ENCODE measurements at regions not wholly inside any gene's neighbourhood (a gene's known extent, or its start where the extent isn't known, plus 50 kb on each side); places are given as distances from the start of the nearest gene placed in this dataset.

DNA sequence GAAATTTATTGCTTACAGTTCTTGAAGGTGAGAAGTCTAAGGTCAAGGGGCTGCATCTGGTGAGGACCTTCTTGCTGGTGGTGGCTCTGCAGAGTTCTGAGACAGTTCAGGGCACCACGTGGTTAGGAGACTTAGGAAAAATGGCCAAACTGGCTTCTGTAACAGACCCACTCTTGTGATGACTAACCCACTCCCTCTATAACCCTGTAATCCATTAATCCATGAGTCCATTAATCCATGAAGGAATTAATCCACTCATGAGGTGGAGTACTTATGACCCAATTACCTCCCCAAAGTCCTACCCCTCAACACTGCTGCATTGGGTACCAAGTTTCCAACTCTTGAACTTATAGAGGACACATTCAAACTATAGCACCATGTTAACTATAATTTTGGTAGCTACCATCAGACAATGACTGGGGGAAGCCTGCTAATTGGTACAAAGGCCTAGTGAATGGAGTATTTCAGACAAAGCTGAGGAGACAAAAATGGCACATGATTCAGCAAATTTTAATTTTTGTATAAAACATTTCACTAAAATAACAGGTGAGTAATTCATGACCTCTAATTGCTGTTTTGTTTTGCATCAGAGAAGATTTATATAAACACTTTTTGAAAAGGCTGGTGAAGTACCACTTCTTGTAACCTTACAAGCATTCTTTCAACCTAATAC lies 374.1 kb upstream of the TBL1XR1 start:
- no peak for DNase-seq

DNA sequence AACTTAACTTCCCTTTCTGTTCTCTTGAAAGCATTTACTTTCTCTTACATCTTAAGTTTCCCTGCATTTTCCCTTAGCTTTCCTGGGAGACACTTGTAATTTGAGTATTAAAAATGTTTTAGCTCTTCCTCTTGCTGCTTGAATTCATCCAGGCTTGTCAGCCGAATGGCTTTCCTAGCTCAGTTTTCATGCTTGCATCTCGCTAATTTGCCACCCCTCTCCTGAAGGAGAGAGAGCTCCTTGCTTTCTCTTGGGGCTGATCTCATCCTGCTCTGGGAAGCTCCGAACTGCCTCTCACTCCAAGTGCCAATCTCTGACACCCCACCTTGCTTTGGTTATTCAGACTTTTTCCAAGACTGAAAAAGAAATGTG lies 374.6 kb upstream of the TBL1XR1 start:
- no peak for DNase-seq

DNA sequence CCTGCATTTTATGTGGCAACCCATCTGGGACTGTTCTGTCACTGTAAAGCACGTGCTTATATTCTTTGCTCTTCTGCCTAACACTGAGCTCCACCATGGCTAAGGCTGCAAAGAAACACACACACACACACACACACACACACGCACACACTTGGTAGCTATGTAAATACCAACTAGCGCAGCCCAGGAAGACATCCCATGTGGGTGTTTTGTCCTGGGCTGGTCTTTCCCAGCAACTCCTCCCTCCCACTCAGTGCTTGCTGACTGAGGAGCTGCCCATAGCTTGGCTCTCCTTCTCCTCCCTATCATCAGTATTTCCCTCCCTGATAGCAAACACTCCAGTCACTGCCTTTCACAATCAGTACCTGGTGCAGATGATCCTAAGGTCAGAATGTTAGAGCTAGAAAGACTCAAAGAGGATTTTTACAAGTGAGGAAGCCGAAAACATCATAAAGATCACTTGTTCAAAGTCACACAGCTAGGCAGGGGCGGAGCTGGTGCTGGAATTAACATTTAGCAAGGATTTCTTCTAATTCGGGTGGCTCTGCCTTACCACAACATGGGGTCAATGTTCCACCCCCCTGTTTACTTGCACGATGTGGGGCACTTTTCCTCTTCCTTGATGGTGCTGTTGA lies 377.1 kb upstream of the TBL1XR1 start:
- DNase-seq = no peak

DNA sequence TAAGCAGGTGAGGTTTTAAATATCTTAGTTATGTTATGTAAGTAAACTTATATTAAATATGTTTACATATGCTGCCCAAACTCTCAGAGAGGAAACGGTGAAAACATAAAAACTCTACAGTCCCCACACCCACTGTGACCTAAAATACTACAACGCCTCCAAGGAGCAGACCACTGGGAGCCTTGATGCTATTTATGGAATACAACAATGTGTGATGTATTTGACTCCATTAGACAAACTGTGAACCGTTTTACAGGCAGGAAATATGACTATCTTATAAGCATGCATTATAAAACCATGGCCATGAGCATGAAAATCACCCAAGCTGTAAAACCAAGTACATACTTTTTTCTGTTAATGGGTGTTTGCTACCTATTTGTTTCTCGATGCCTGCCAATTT lies 379.5 kb upstream of the TBL1XR1 start:
- no peak for DNase-seq

DNA sequence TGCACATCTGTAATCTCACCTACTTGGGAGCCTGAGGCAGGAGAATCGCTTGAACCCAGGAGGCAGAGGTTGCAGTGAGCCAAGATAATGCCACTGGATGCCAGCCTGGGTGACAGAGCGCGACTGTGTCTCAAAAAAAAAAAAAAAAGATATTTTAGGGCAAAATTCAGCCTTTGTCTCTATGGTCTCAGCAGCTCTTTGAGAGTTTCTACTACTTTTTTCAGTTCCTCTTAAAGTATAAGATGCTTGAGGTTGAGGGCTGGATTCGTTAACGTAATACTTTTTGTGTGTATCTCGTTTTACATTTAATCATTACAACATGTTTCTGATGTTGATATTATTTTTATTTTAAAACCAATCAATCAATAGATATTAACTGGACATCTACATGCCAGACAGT lies 381.2 kb upstream of the TBL1XR1 start:
- DNase-seq = no peak

DNA sequence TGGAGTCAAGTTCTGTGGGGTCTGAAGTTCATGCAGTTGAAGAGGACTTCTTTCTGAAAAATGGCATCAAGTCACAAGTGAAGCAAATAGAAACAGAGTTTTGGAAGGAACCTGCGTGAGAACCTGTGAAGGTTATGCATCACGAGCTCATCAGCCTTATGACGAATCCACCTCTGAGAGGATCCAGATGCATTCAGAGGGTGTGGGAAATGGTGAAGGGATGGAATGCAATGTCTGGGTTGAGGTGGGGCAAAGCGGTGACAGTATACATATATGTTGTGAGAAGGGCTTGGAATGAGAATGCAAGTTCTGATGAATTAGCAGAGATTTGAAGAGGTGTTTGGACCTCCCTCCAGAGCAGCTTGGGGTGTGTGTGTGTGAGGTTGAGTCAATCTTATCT lies 382.1 kb upstream of the TBL1XR1 start:
- no peak for DNase-seq

DNA sequence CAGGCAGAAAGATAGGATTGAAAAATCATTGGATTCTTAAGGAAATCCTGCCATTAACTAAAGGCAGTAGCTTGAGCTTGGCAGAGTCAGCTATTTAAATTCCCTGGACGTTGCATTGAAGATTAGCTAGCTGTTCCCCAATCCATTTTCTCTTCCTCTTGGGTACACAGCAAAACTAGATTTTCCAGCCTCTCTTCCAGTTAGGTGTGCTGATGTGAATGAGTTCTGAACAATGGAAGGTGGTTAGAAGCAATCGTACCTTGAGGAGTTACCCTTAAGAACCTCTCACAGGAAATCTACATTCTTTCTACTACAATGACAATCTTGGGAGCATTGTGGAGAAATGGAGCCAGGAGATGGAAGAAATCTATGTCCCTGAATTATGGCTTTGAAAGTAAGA lies 383.2 kb upstream of the TBL1XR1 start:
- no peak for DNase-seq

DNA sequence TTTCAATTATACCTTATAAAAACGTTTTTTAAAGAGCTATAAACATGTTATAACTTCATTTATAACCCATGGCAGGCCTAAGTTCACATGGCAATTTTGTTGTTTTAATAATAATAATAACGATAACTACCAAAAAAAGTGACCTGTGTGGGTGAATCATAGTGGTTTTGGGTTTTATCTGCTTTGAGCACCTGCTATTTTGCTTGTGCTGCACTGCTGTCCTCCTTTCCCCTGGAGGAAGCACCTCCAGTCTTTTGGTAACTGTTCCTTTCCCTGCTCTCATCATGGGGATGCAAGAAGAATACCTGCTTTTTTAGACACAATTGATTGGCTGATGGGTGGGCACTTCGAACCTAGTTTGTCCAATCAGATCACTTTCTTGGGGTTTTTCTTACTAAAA lies 388.0 kb upstream of the TBL1XR1 start:
- DNase-seq = no peak

DNA sequence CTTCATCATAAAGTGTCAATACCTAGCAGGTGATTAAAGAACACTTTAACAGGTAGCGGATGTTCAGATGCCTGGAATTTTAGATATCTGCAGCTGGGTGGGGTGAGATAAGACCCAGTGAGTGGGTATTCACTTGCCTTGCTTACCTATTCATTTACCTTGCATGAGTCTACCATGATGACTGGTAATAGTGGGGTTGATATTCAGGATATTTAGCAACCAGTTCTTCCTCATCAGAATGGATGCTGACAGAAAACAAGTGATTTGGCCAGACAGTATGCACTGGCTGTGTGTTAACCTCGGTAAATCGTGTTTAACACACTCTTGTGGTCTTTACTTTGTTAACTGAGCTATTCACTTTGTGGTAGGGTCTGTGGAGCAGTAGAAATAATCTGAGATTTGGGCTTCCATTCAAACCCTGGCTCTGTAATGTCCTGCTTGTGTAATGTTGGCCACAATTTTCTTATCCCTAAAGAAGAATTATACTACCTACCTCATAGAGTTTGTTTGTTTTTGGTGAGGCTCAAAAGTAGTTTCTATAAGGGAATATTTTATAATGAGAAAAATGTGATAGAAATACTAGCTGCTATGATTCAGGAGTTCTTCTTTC lies 391.9 kb upstream of the TBL1XR1 start:
- no peak for DNase-seq

DNA sequence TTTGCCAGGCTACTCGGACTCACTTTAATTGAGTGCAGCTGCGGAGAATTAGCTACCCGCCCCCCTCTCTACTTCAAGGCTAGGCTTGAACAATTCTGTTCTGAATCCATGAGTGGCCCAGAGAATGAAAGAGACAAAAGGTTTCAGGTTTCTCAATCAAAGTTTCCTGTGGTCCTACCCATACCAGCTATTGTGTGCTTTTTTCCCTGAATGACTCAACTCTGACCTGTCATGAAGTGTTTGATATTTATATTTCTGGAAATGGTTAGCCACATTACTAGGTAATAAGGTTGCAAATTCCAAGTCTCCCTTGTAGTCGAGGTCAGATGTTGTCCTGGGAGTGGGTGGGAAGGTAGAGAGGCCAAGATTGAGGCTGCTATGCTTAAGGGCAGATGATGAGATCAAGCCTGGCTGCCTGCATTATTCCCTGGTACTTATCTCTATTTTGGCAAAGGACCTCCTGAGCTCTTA lies 392.7 kb upstream of the TBL1XR1 start:
- peak; percentile 41 for DNase-seq

DNA sequence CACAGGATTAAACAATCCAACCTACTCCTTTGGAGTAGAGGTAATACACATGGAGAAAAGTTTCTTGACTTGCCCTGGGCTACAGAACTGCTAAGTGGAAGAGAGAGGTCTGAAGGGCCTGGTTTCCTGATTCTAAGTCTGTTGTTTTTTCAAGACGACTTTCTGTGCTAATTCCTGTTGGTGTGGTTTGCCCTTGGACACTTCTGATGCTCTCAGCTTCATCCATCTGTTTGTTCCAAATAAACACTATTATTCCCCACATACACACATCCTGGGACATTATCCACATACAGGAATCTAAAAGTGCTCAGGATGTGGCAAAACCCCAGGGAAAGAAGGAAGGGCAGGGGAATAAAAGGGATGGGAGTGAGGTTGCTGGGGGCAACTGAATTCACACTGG lies 393.5 kb upstream of the TBL1XR1 start:
- DNase-seq = no peak

DNA sequence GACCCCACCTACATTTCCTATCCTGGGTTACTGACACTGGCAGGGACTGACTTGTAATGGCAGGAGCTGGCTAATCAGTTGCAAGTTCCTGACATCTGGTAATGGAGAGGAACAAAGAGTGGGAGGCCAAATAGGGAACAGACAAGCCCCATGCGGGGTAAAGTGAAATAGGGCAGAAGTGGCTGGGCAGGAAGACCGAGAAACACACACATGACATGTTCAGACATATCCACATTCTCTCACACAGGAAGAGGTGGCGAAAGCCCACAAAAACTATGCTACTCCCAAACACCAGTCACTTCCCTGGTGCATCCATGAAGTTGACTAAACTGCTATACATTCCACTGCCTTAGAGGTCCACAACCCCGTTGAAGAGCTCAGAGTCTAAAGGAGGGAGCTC lies 394.1 kb upstream of the TBL1XR1 start:
- no peak for DNase-seq

DNA sequence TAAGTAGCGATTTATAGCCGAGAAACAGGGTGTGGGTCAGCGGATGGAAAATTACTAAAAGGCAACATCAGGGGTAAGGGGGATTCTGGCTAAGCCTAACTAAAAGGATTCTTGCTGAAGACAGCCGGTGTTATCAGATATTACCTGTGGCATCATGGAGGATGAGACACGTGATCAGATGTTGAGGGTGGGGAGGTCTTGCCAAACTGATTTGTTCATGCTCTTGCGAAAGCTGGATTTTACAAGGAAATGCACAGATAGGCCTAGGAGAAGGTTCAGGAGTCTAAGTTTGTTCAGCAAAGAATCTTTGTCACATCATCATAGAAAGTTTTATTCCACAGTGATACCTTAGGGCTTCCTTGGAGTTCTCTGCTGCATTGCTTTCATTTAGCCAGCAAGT lies 396.8 kb upstream of the TBL1XR1 start:
- DNase-seq = no peak

DNA sequence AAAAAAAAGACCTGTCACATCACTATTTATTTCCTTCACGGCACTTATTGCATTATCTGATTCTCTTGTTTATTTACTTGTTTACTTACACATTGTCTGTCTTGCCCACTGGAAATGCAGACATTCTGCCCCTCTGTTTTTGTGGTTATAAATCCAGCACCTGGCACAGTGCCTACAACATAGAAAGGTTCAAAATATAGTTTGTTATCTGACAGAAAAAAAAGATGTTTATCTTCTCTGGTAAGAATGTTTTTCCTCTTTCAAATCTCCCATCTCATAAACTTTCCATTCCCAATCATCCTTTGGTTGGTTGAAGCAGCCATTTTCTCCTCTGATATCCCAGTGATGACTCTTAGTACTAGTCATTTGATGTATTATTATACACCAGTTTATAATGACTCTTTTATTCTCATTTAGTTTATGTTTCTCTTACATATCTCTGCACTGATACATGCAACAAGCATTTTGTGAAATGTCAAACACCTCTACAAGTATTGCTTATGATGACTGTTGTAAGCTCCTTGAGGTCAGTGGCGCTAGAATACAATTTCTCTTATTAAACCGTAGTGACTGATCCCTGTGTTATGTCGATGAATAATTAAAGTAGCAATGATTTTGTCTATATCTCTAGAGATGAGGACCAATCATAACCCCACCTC lies 398.4 kb upstream of the TBL1XR1 start:
- no peak for DNase-seq

DNA sequence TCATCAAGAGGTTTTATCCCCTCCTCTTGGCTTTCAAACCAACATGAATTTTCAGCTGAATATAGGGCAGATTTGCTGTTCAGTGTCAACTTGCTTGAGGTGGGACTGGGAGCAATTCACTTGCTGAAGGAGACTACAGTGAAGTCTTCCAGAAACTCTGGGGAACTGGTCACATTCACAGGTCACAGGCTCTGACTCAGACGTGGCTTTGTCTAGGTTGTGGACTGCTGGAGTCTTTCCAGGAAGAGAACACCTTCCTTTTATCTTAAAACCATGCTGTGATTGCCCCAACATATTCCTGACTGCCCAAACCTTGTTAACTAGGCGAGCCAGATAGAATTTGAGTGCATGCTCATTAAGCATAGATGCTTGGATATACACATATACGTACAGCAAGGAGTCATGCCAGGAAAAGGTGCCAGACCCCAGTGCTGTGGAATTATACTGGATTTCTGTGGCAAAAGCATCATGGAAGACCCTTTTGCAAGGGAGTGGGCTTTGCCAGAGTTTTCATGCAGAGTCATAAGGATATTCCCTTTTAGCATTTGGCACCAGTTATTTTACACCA lies 399.1 kb upstream of the TBL1XR1 start:
- DNase-seq = peak; percentile 62

DNA sequence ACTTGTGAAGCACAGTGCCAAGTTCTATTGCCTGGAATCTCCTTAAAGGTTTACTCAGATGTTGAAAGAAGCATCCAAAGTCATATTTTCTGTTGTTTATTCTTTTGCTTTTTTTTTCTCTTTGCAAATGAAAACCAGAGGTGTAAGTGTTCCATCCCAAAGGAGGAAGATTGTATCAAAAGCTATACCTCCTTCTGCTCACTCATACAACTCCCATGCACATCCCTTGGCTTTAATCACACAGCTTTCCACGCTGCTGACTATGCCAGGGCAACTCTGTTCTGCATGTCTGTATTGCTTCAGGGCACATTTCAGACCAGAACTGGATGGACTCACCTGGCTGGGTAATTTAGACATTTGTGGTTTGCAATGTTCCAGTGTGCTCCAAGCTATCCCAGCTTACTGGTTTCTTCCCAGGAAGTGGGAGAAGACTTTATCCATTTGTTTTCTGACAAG lies 399.6 kb upstream of the TBL1XR1 start:
- DNase-seq = no peak

DNA sequence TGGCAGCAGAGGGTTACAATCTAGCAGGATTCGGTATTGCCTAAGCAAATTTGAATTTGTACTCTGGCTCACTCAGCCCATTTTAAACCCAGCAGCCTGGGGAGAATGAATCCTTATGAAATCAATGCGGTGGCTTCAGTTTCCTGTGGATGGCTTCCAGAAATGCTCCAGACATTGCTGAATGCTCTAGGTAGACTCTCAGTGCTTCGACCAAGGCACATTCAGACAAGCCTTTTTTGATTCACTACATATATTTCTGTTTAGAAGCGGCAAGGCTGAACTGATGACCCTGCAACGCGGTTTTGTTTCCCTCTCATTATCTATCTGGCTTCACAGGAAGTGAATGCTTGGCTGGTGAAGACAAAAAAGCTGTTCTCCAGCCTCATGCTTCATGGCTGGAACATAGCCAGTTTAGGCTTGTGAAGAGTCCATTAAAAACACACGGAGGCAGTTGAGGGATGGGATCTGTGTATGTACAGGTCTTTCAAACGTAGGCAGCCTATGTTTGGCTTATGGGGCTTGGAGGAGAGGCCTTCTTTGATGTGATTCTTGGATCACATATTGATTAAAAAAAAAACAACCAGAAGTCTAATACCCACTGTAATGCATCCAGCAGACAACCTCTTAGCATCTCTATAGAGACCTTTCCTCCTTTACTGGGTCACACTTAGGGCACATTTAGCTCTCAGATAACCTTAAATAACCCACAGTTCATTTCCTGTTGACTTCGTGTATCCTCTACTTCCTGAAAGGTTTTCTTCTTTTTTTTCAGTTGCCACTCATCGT lies 400.2 kb upstream of the TBL1XR1 start:
- DNase-seq = peak; percentile 88

DNA sequence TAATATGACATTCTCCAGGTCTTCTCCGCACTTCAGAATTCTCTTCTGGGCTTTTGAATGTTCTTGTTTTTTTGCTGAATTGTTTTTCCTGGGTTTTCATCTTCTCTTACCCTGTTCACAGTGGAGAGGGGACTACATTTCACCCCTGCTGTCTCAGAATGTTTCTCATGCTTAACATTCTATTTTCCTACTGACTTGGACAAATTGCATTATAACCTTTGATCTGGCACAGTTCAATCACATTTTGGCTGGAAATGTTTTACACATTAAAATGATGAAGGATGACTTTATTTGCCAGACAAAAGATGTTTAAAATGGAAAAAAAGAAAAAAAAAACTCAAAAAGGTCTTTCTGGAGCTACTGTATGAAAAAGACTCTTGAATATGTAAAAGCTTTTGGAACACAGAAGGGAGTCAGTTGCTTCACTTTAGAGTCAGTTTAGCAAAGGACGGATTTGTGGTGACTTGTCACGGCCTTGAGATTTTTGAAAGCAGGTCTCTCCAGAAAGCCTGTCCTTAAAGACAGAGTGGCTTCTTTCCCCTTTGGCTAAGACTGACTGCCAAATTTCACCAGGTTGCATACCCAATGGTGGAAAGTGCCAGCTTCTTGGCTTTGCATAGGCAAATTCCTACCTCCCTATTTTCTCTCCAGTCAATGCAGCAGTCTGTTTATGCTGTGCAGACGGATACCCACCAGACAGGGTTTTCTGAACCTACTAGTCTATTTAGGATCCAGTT lies 401.0 kb upstream of the TBL1XR1 start:
- DNase-seq = peak; percentile 39

DNA sequence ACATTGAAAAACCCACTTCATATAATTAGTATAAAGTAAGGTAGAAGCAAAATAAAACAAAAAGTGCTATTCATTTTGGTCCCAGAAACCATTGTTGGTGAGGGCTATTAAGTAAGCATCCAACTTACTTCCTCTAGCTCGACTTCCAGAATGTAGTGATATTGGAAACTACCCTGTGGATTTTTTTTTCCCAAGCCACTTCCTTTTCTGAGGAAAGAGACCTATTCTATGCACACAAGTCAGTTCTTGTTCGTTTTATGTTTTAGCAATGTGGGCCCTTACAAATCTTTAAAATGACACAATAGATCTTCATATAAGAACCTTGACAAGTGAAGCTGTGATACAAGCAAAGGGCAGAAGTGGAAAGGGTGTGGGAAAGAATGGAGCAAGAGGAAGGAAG lies 402.0 kb upstream of the TBL1XR1 start:
- DNase-seq = no peak

DNA sequence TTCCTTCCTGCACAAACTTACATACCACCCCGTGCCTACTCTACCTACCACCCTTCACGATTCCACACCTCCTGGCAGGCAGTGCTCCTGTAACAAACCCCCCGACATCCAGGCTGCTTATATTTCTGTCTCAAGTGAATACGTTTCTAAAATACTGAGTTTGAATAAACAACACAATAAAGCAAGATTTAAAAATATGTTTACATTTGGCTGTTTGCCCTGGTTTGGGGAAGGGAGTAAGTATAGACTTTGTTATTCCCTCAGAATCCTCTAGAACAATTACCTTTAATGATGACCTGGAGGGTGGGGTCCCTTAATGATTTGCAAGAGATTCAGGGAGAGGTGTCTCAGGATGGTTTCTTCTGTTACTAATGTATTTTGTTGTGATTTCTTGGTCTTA lies 402.6 kb upstream of the TBL1XR1 start:
- no peak for DNase-seq

DNA sequence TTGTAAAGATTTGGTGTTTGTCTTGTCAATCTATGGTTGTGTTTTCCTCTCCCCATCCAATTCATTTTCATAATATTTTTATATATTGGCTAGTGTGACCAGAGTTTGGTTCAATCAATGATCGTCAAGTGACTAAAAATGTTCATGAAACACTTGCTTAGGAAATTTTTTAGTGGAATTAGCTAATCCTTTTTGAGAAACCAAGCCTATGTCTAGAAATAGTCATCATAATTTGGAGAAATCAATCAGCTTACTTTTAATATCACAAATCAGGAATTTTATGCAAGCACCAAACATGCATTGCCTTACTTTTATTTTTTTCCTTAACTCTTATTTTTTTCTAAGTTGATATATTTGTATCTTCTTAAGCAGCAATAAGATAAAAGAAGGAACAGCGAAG lies 403.1 kb upstream of the TBL1XR1 start:
- DNase-seq = no peak
